CD4-positive, alpha-beta T cell (primary cell): ENCODE measurements at regions not wholly inside any gene's neighbourhood (a gene's known extent, or its start where the extent isn't known, plus 50 kb on each side); places are given as distances from the start of the nearest gene placed in this dataset.

ENCODE experiments used
- ATAC-seq: fragments of 200-7000 bp; cut with Tn5 transposase; one replicate; pipeline ENCODE4 v1.10.0; 2022; ENCODE audit warnings: mild to moderate bottlenecking; ENCODE audit not compliant: poor library complexity
- CTCF ChIA-PET: fragments of 350-600 bp; sonication (Branson Sonifier 250); formaldehyde crosslinking; loops from one replicate; lab custom pipeline; 2021; ENCODE audit warnings: antibody characterized with exemption, inconsistent platforms; lab: Charles Lee
- POLR2A ChIA-PET: fragments of 350-600 bp; sonication (Branson Sonifier 250); formaldehyde crosslinking; loops from one replicate; lab custom pipeline; 2021; ENCODE audit warnings: antibody characterized with exemption, inconsistent platforms; lab: Charles Lee
- DNase-seq, 14 experiments: peaks; one replicate each; pipeline ENCODE4 v3.0.0-alpha.2; 2013 to 2020; ENCODE audit warnings: mixed read lengths in 2 of 14
- H3K27ac ChIP-seq, 2 donors: one replicate each; pipeline versions ENCODE4 v1.5.1 to v1.7.0; 2013; ENCODE audit warnings: low read length in 2 of 2, low read depth in 1 of 2, mild to moderate bottlenecking in 1 of 2
- H3K27me3 ChIP-seq, 2 experiments: 1 replicate in 1 of 2; 2 replicates in 1 of 2; pipeline versions ENCODE4 v1.6.1 to v1.7.0; 2013; ENCODE audit warnings: low read length in 2 of 2, control low read depth in 1 of 2, mild to moderate bottlenecking in 1 of 2, moderate library complexity in 1 of 2; ENCODE audit not compliant: insufficient read depth in 2 of 2, control insufficient read depth in 1 of 2
- H3K36me3 ChIP-seq: one replicate; pipeline ENCODE4 v1.6.1; 2013; ENCODE audit warnings: low read length, control low read depth; ENCODE audit not compliant: insufficient read depth
- H3K4me1 ChIP-seq: one replicate; pipeline ENCODE4 v1.6.1; 2013; ENCODE audit warnings: low read length, control low read depth; ENCODE audit not compliant: insufficient read depth
- H3K4me3 ChIP-seq: one replicate; pipeline ENCODE4 v1.5.1; 2013; ENCODE audit warnings: mild to moderate bottlenecking, low read length, moderate library complexity
- H3K9me3 ChIP-seq, 2 experiments: 1 replicate in 1 of 2; 2 replicates in 1 of 2; pipeline versions ENCODE4 v1.6.1 to v1.7.0; 2013; ENCODE audit warnings: low read length in 2 of 2, mild to moderate bottlenecking in 2 of 2, control low read depth in 1 of 2, moderate library complexity in 1 of 2; ENCODE audit not compliant: control insufficient read depth in 1 of 2, insufficient read depth in 1 of 2
- H3K27ac Mint-ChIP-seq: one replicate; pipeline ENCODE4 v1.8.0; 2020; ENCODE audit warnings: mixed read lengths
- H3K27me3 Mint-ChIP-seq: one replicate; pipeline ENCODE4 v1.8.0; 2021; ENCODE audit warnings: mixed read lengths
- H3K36me3 Mint-ChIP-seq: one replicate; pipeline ENCODE4 v1.8.0; 2021; ENCODE audit warnings: low read depth, mixed read lengths
- H3K4me1 Mint-ChIP-seq: one replicate; pipeline ENCODE4 v1.8.0; 2021; ENCODE audit warnings: low read depth, mixed read lengths
- H3K4me3 Mint-ChIP-seq: one replicate; pipeline ENCODE4 v1.8.0; 2020; ENCODE audit warnings: mild to moderate bottlenecking, mixed read lengths
- H3K9me3 Mint-ChIP-seq: one replicate; pipeline ENCODE4 v1.8.0; 2020; ENCODE audit warnings: mixed read lengths
- CTCF ChIP-seq: fragments of 200-600 bp; IDR thresholded peaks from one replicate; pipeline ENCODE4 v1.8.0; 2022; ENCODE audit warnings: antibody characterized with exemption, mild to moderate bottlenecking
- intact Hi-C, 2 experiments: fragments of 100-400 bp; cut with DNase I in 1 of 2; cut with micrococcal nuclease in 1 of 2; formaldehyde crosslinking; loops; one replicate each; pipeline versions ENCODE4 v1.15.1 to v1.9.0; 2023 to 2025; cut with DNase I, micrococcal nuclease

GRCh38 chr14:75344411-75344810 lies 65.8 kb downstream of the FOS start:
- Mint-ChIP-seq H3K4me1 (no peaks in the 10 kb centered on the region), H3K27ac (no peak overlapping the region), H3K36me3 (no peaks in the 10 kb centered on the region), H3K9me3 (no peaks in the 10 kb centered on the region), H3K4me3 (no peak overlapping the region), H3K27me3 (no peaks in the 10 kb centered on the region)
- Histone ChIP-seq H3K27ac (no peak overlapping the region), H3K27me3 (no peaks in the 10 kb centered on the region), H3K9me3 (no peaks in the 10 kb centered on the region), H3K36me3 (no peaks in the 10 kb centered on the region), H3K4me1 (no peaks in the 10 kb centered on the region), H3K4me3 (no peak overlapping the region)
- CTCF ChIA-PET, result no interaction called here
- ATAC-seq, result no peak
- intact Hi-C loops, result no loop called here
- no peak for TF ChIP-seq CTCF
- POLR2A ChIA-PET, result no interaction called here
- no peak for DNase-seq

GRCh38 chr14:75350505-75351060 lies 72.0 kb downstream of the FOS start:
- Histone ChIP-seq H3K4me1 (no peaks in the 10 kb centered on the region), H3K27me3 (no peaks in the 10 kb centered on the region), H3K9me3 (no peaks in the 10 kb centered on the region), H3K27ac (no peak overlapping the region), H3K4me3 (no peak overlapping the region), H3K36me3 (no peaks in the 10 kb centered on the region)
- Mint-ChIP-seq H3K4me1 (no peaks in the 10 kb centered on the region), H3K36me3 (no peaks in the 10 kb centered on the region), H3K9me3 (peaks cover 3% of the 10 kb centered on the region), H3K27ac (no peak overlapping the region), H3K27me3 (no peaks in the 10 kb centered on the region), H3K4me3 (no peak overlapping the region)
- POLR2A ChIA-PET, result no interaction called here
- DNase-seq (no peak), ATAC-seq (no peak)
- CTCF ChIA-PET, result no interaction called here
- TF ChIP-seq CTCF, result no peak
- intact Hi-C loops, result no loop called here

- Mint-ChIP-seq H3K4me1 (no peaks in the 10 kb centered on the region), H3K27ac (no peak overlapping the region), H3K36me3 (no peaks in the 10 kb centered on the region), H3K4me3 (no peak overlapping the region), H3K27me3 (no peaks in the 10 kb centered on the region), H3K9me3 (no peaks in the 10 kb centered on the region)
- H3K9me3 ChIP-seq, result no peaks in the 10 kb centered on the region
- ATAC-seq, result no peak
- CTCF ChIA-PET, result no interaction called here
- POLR2A ChIA-PET, result no interaction called here
- H3K4me3 ChIP-seq, result no peak overlapping the region
- no peaks in the 10 kb centered on the region for H3K27me3 ChIP-seq
- H3K27ac ChIP-seq, result no peak overlapping the region
- intact Hi-C loops, result no loop called here
- no peak for TF ChIP-seq CTCF
- H3K4me1 ChIP-seq, result no peaks in the 10 kb centered on the region
- H3K36me3 ChIP-seq, result no peaks in the 10 kb centered on the region
- no peak for DNase-seq
Observed at GRCh38 chr14:75359098-75359497, 68.7 kb upstream of the JDP2 start.
